ENCODE measurements at regions not wholly inside any gene's neighbourhood (a gene's known extent, or its start where the extent isn't known, plus 50 kb on each side); places are given as distances from the start of the nearest gene placed in this dataset.

DNA sequence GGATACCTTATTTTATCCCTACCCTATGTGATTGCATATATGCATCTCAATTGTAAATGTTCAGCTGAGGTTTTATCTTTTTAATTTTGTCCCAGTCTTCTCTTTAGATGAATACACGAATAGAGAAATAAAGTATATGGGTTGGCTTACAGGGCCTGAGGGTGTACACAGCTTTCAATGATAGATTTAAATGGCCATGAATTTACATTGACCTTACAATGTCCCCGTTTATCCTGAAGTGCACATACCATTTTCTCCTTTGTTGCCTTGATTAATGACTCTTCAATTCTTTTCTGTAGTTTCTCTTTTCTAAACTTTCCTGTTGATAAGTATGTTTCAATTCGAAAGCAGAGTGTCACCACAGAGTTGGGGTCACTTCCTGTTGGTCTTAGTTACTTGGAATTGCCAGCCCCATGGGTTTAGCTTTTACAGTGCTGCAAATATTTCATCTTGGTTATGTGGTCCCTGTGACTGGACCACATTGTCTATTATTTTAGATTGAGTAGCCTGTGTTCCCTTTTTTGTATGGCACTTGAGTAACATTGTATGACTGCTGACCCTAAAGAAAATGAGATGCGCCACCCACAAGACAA lies 1616.3 kb upstream of the ACVR2A start:
- Histone ChIP-seq H3K4me3 (no peak overlapping the region), H3K36me3 (ENCODE audit: low read depth, missing control alignments) (no peaks in the 10 kb centered on the region), H3K4me1 (no peaks in the 10 kb centered on the region), H3K27ac (no peak overlapping the region), H3K9me3 (no peaks in the 10 kb centered on the region), H3K27me3 (no peaks in the 10 kb centered on the region)
- TF ChIP-seq POLR2A (IDR thresholded peaks at IDR 0.05): no peak
- TF ChIP-seq CTCF (IDR thresholded peaks at IDR 0.05): no peak
- WGBS, 2 donors: 66 to 80% methylated on average over 4 of the region's 4 CpGs
- intact Hi-C loops (cut with DNase I; ENCODE audit: low total_unique reads): no loop called here
- DNase-seq: no peak

GRCh38 chr2:146228020-146228393 lies 1616.8 kb upstream of the ACVR2A start:
- Histone ChIP-seq H3K27me3 (no peaks in the 10 kb centered on the region), H3K4me1 (no peaks in the 10 kb centered on the region), H3K4me3 (no peak overlapping the region), H3K9me3 (no peaks in the 10 kb centered on the region), H3K36me3 (ENCODE audit: low read depth, missing control alignments) (no peaks in the 10 kb centered on the region), H3K27ac (no peak overlapping the region)
- no peak for DNase-seq
- intact Hi-C loops (cut with DNase I; ENCODE audit: low total_unique reads): no loop called here
- TF ChIP-seq CTCF (IDR thresholded peaks at IDR 0.05) (no peak), POLR2A (IDR thresholded peaks at IDR 0.05) (no peak)
- 57 to 65% methylated on average over 1 of the region's 1 CpG for WGBS, 2 donors

DNA sequence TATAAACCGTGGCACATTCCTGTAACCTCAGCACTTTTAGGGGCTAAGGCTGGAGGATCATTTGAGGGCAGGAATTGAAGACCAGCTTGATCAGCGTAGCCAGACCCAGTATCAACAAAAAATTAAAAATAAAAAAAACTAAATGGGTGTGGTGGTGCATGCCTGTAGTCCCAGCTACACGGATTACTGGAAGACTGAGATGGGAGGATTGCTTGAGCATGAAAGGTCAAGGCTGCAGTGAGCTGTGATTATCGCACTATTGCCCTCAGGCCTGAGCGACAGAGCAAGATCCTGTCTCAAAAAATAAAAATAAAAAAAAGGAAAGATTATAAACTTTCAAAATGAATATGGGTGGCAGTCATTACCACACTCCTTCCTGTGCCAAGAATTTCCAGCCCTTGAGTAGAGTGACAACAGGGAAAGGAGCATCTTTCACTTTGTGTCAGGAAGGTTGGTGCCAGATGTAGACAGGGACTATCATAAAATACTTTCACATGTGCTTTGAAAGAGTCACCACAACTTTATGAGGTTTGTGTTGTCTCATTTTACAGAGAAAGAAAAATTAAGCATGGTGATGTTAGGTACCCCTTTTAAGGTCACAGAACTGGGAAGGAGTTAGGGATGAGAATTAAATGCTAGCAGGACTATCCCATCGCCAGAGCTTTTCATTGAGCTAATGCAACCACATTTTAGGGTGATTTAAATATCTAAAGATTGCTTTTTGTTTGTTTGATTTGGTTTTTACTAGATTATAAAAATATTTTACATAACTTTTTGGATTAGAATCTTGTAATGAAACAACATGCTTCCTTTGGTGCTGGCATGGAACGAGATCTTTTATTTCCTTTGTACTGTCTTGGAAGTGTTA lies 1617.4 kb upstream of the ACVR2A start:
- DNase-seq: no peak
- Histone ChIP-seq H3K4me1 (no peaks in the 10 kb centered on the region), H3K27ac (no peak overlapping the region), H3K4me3 (no peak overlapping the region), H3K36me3 (ENCODE audit: low read depth, missing control alignments) (no peaks in the 10 kb centered on the region), H3K27me3 (no peaks in the 10 kb centered on the region), H3K9me3 (no peaks in the 10 kb centered on the region)
- 54 to 55% methylated on average over 7 of the region's 7 CpGs for WGBS, 2 donors
- intact Hi-C loops (cut with DNase I; ENCODE audit: low total_unique reads): no loop called here
- TF ChIP-seq POLR2A (IDR thresholded peaks at IDR 0.05) (no peak), CTCF (IDR thresholded peaks at IDR 0.05) (no peak)

GRCh38 chr2:146226077-146226476 lies 1618.8 kb upstream of the ACVR2A start:
- DNase-seq: no peak
- no peaks in the 10 kb centered on the region for H3K27me3 ChIP-seq
- 75 to 91% methylated on average over 2 of the region's 2 CpGs for WGBS, 2 donors
- H3K36me3 ChIP-seq (ENCODE audit: low read depth, missing control alignments): no peaks in the 10 kb centered on the region
- no peak overlapping the region for H3K4me3 ChIP-seq
- TF ChIP-seq CTCF (IDR thresholded peaks at IDR 0.05) (no peak), POLR2A (IDR thresholded peaks at IDR 0.05) (no peak)
- no peaks in the 10 kb centered on the region for H3K9me3 ChIP-seq
- intact Hi-C loops (cut with DNase I; ENCODE audit: low total_unique reads): no loop called here
- H3K27ac ChIP-seq: no peak overlapping the region
- H3K4me1 ChIP-seq: no peaks in the 10 kb centered on the region

Measured in testis (tissue), 2 donors.